GM23338 (cell line): ENCODE measurements at regions not wholly inside any gene's neighbourhood (a gene's known extent, or its start where the extent isn't known, plus 50 kb on each side); places are given as distances from the start of the nearest gene placed in this dataset.

Experiments used
- ATAC-seq: fragments of 200-7000 bp; cut with Tn5 transposase; 3 replicates; pipeline ENCODE4 v1.9.1; 2020
- DNase-seq: peaks from one replicate; pipeline ENCODE4 v3.0.0-alpha.2; 2015; ENCODE audit warnings: low spot score
- H2AFZ ChIP-seq: fragments of 200-600 bp; sonication (generic); 2 replicates; pipeline ENCODE4 v1.8.0; 2016; ENCODE audit warnings: antibody characterized with exemption, mild to moderate bottlenecking, moderate library complexity
- H3F3A ChIP-seq: fragments of 200-600 bp; sonication (generic); replicated peaks from 2 replicates; pipeline ENCODE4 v1.8.0; 2017; ENCODE audit warnings: antibody characterized with exemption, mixed run types, low read depth
- H3K27ac ChIP-seq: fragments of 200-600 bp; sonication (generic); 2 replicates; pipeline ENCODE4 v1.6.1; 2016; ENCODE audit warnings: low read depth
- H3K27me3 ChIP-seq: fragments of 200-600 bp; sonication (generic); 2 replicates; pipeline ENCODE4 v1.8.0; 2016; ENCODE audit warnings: mild to moderate bottlenecking, mixed run types, moderate library complexity; ENCODE audit not compliant: insufficient read depth
- H3K36me3 ChIP-seq: fragments of 200-600 bp; sonication (generic); 2 replicates; pipeline ENCODE4 v1.8.0; 2016; ENCODE audit warnings: mild to moderate bottlenecking; ENCODE audit not compliant: insufficient read depth
- H3K4me1 ChIP-seq: fragments of 200-600 bp; sonication (generic); 2 replicates; pipeline ENCODE4 v1.8.0; 2016; ENCODE audit warnings: mild to moderate bottlenecking, moderate library complexity; ENCODE audit not compliant: insufficient read depth
- H3K4me2 ChIP-seq: fragments of 200-600 bp; sonication (generic); 2 replicates; pipeline ENCODE4 v1.7.1; 2017; ENCODE audit warnings: mixed run types
- H3K4me3 ChIP-seq: fragments of 200-600 bp; sonication (generic); 2 replicates; pipeline ENCODE4 v1.6.1; 2016; ENCODE audit warnings: mixed run types
- H3K79me2 ChIP-seq: fragments of 200-600 bp; sonication (generic); replicated peaks from 2 replicates; pipeline ENCODE4 v1.8.0; 2017; ENCODE audit warnings: mild to moderate bottlenecking; ENCODE audit not compliant: insufficient read depth
- H3K9me2 ChIP-seq: fragments of 200-600 bp; sonication (generic); 2 replicates; pipeline ENCODE4 v1.8.0; 2017; ENCODE audit not compliant: insufficient read depth
- H4K20me1 ChIP-seq: fragments of 200-600 bp; sonication (generic); replicated peaks from 2 replicates; pipeline ENCODE4 v1.8.0; 2017; ENCODE audit warnings: mild to moderate bottlenecking; ENCODE audit not compliant: insufficient read depth
- H3K27ac Mint-ChIP-seq: 2 replicates; pipeline ENCODE4 v1.8.0; 2020; ENCODE audit warnings: inconsistent platforms, mild to moderate bottlenecking, moderate library complexity, mixed read lengths
- H3K27me3 Mint-ChIP-seq: 3 replicates; pipeline ENCODE4 v1.8.0; 2022; ENCODE audit warnings: low read depth, mild to moderate bottlenecking, moderate library complexity, mixed read lengths, inconsistent platforms; ENCODE audit not compliant: insufficient read depth, poor library complexity
- H3K36me3 Mint-ChIP-seq: 3 replicates; pipeline ENCODE4 v1.8.0; 2021; ENCODE audit warnings: low read depth, mild to moderate bottlenecking, inconsistent platforms, moderate library complexity, mixed read lengths
- H3K4me1 Mint-ChIP-seq: 3 replicates; pipeline ENCODE4 v1.8.0; 2020; ENCODE audit warnings: mild to moderate bottlenecking, inconsistent platforms, mixed read lengths
- H3K4me3 Mint-ChIP-seq: 3 replicates; pipeline ENCODE4 v1.8.0; 2021; ENCODE audit warnings: moderate library complexity, mild to moderate bottlenecking, inconsistent platforms, mixed read lengths
- H3K9me3 Mint-ChIP-seq: 3 replicates; pipeline ENCODE4 v1.8.0; 2020; ENCODE audit warnings: moderate library complexity, mild to moderate bottlenecking, inconsistent platforms, mixed read lengths
- CREB1 ChIP-seq: fragments of 250-450 bp; sonication (Bioruptor Pico); IDR thresholded peaks from 2 replicates; pipeline ENCODE4 v1.5.0; 2020; ENCODE audit warnings: low read depth, mild to moderate bottlenecking, moderate library complexity
- EZH2 ChIP-seq: fragments of 200-600 bp; sonication (generic); IDR thresholded peaks from one replicate; pipeline ENCODE4 v1.8.0; 2017; ENCODE audit warnings: antibody characterized with exemption, mild to moderate bottlenecking, low read depth; ENCODE audit not compliant: unreplicated experiment
- EZH2phosphoT487 ChIP-seq: fragments of 200-600 bp; sonication (generic); IDR thresholded peaks from one replicate; pipeline ENCODE4 v1.8.1; 2018; ENCODE audit warnings: antibody characterized with exemption; ENCODE audit not compliant: unreplicated experiment
- JUNB ChIP-seq: IDR thresholded peaks from one replicate; pipeline ENCODE4 v1.6.1; 2016; ENCODE audit warnings: antibody characterized with exemption; ENCODE audit not compliant: unreplicated experiment
- NANOG ChIP-seq: IDR thresholded peaks from 2 replicates; pipeline ENCODE4 v1.6.1; 2016; ENCODE audit warnings: antibody characterized with exemption, borderline replicate concordance
- POLR2AphosphoS5 ChIP-seq: IDR thresholded peaks from 2 replicates; pipeline ENCODE4 v1.6.1; 2016; ENCODE audit warnings: antibody characterized with exemption, low read depth
- STAT1 ChIP-seq: IDR thresholded peaks from one replicate; pipeline ENCODE4 v1.6.1; 2016; ENCODE audit warnings: antibody characterized with exemption; ENCODE audit not compliant: unreplicated experiment
- ZNF114 ChIP-seq: fragments of 250-450 bp; sonication (Bioruptor Pico); IDR thresholded peaks from 2 replicates; pipeline ENCODE4 v1.5.0; 2020; ENCODE audit warnings: mild to moderate bottlenecking, moderate library complexity
- ZNF331 ChIP-seq: fragments of 250-450 bp; sonication (Bioruptor Pico); IDR thresholded peaks from 2 replicates; pipeline ENCODE4 v1.5.0; 2020; ENCODE audit warnings: low read depth, mild to moderate bottlenecking, moderate library complexity
- TF ChIP-seq, protein P1 (sequence below): fragments of 250-450 bp; sonication (Bioruptor Pico); IDR thresholded peaks from 2 replicates; pipeline ENCODE4 v1.5.0; 2020; ENCODE audit warnings: mild to moderate bottlenecking, moderate library complexity
- TF ChIP-seq, protein P2 (sequence below), 2 experiments: fragments of 200-600 bp in 1 of 2; sonication (generic) in 1 of 2; conservative IDR thresholded peaks; 2 replicates each; pipeline versions ENCODE4 v1.5.1 to v1.6.1; 2016 to 2017; ENCODE audit warnings: antibody characterized with exemption in 2 of 2, low read depth in 2 of 2, mild to moderate bottlenecking in 2 of 2, moderate library complexity in 1 of 2
- TF ChIP-seq, protein P3 (sequence below): IDR thresholded peaks from one replicate; pipeline ENCODE4 v1.6.1; 2018; ENCODE audit warnings: antibody characterized with exemption; ENCODE audit not compliant: unreplicated experiment
- TF ChIP-seq, protein P4 (sequence below): IDR thresholded peaks from 2 replicates; pipeline ENCODE4 v1.6.1; 2016; ENCODE audit warnings: antibody characterized with exemption

DNA sequence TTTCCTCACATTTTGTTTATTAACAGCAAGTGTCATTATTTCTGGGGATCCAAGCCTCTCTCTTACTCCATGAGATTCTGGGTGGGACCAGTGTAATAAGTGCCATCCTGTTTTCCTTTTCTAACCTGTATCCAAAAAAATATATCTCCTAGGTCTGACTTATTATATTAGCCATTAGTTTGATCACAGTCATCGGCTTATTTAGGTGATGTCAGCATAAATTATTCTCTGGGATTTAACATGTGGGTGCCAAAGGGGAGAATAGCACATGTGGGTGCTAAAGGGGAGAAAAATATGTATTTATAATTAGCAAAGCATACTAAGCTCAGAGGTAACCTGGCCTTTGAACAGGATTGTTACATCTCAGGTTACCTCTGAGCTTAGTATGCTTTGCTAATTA lies 293.8 kb upstream of the SEMA3D start:
- H3K27ac ChIP-seq, result no peak overlapping the region
- peaks cover 4% of the 10 kb centered on the region; the same call in 1 of the 3 replicates for H3K4me1 Mint-ChIP-seq

More for the DNA sequence above, 293.8 kb upstream of the SEMA3D start:
- H3K27me3 Mint-ChIP-seq, result no peaks in the 10 kb centered on the region
- no peaks in the 10 kb centered on the region for H3K79me2 ChIP-seq
- H3K4me3 ChIP-seq, result no peak overlapping the region
- no peak overlapping the region for H3K4me3 Mint-ChIP-seq
- H3K27ac Mint-ChIP-seq, result no peak overlapping the region
- no peaks in the 10 kb centered on the region for H3F3A ChIP-seq
- TF ChIP-seq POLR2AphosphoS5 (no peak), EZH2 (no peak), ZNF114 (CRISPR knock-in tag) (no peak), CREB1 (CRISPR knock-in tag) (no peak), JUNB (no peak), STAT1 (no peak), EZH2phosphoT487 (no peak), ZNF331 (no peak), NANOG (no peak)
- TF ChIP-seq, protein P1, sequence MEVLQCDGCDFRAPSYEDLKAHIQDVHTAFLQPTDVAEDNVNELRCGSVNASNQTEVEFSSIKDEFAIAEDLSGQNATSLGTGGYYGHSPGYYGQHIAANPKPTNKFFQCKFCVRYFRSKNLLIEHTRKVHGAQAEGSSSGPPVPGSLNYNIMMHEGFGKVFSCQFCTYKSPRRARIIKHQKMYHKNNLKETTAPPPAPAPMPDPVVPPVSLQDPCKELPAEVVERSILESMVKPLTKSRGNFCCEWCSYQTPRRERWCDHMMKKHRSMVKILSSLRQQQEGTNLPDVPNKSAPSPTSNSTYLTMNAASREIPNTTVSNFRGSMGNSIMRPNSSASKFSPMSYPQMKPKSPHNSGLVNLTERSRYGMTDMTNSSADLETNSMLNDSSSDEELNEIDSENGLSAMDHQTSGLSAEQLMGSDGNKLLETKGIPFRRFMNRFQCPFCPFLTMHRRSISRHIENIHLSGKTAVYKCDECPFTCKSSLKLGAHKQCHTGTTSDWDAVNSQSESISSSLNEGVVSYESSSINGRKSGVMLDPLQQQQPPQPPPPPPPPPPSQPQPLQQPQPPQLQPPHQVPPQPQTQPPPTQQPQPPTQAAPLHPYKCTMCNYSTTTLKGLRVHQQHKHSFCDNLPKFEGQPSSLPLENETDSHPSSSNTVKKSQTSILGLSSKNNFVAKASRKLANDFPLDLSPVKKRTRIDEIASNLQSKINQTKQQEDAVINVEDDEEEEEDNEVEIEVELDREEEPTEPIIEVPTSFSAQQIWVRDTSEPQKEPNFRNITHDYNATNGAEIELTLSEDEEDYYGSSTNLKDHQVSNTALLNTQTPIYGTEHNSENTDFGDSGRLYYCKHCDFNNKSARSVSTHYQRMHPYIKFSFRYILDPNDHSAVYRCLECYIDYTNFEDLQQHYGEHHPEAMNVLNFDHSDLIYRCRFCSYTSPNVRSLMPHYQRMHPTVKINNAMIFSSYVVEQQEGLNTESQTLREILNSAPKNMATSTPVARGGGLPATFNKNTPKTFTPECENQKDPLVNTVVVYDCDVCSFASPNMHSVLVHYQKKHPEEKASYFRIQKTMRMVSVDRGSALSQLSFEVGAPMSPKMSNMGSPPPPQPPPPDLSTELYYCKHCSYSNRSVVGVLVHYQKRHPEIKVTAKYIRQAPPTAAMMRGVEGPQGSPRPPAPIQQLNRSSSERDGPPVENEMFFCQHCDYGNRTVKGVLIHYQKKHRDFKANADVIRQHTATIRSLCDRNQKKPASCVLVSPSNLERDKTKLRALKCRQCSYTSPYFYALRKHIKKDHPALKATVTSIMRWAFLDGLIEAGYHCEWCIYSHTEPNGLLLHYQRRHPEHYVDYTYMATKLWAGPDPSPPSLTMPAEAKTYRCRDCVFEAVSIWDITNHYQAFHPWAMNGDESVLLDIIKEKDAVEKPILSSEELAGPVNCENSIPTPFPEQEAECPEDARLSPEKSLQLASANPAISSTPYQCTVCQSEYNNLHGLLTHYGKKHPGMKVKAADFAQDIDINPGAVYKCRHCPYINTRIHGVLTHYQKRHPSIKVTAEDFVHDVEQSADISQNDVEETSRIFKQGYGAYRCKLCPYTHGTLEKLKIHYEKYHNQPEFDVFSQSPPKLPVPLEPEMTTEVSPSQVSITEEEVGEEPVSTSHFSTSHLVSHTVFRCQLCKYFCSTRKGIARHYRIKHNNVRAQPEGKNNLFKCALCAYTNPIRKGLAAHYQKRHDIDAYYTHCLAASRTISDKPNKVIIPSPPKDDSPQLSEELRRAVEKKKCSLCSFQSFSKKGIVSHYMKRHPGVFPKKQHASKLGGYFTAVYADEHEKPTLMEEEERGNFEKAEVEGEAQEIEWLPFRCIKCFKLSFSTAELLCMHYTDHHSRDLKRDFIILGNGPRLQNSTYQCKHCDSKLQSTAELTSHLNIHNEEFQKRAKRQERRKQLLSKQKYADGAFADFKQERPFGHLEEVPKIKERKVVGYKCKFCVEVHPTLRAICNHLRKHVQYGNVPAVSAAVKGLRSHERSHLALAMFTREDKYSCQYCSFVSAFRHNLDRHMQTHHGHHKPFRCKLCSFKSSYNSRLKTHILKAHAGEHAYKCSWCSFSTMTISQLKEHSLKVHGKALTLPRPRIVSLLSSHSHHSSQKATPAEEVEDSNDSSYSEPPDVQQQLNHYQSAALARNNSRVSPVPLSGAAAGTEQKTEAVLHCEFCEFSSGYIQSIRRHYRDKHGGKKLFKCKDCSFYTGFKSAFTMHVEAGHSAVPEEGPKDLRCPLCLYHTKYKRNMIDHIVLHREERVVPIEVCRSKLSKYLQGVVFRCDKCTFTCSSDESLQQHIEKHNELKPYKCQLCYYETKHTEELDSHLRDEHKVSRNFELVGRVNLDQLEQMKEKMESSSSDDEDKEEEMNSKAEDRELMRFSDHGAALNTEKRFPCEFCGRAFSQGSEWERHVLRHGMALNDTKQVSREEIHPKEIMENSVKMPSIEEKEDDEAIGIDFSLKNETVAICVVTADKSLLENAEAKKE (CRISPR knock-in tag), result no peak
- TF ChIP-seq, protein P2, sequence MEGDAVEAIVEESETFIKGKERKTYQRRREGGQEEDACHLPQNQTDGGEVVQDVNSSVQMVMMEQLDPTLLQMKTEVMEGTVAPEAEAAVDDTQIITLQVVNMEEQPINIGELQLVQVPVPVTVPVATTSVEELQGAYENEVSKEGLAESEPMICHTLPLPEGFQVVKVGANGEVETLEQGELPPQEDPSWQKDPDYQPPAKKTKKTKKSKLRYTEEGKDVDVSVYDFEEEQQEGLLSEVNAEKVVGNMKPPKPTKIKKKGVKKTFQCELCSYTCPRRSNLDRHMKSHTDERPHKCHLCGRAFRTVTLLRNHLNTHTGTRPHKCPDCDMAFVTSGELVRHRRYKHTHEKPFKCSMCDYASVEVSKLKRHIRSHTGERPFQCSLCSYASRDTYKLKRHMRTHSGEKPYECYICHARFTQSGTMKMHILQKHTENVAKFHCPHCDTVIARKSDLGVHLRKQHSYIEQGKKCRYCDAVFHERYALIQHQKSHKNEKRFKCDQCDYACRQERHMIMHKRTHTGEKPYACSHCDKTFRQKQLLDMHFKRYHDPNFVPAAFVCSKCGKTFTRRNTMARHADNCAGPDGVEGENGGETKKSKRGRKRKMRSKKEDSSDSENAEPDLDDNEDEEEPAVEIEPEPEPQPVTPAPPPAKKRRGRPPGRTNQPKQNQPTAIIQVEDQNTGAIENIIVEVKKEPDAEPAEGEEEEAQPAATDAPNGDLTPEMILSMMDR (conservative IDR thresholded peaks at IDR 0.05; ENCODE audit: low read depth in 2 of 2), result no peak
- TF ChIP-seq, protein P3, sequence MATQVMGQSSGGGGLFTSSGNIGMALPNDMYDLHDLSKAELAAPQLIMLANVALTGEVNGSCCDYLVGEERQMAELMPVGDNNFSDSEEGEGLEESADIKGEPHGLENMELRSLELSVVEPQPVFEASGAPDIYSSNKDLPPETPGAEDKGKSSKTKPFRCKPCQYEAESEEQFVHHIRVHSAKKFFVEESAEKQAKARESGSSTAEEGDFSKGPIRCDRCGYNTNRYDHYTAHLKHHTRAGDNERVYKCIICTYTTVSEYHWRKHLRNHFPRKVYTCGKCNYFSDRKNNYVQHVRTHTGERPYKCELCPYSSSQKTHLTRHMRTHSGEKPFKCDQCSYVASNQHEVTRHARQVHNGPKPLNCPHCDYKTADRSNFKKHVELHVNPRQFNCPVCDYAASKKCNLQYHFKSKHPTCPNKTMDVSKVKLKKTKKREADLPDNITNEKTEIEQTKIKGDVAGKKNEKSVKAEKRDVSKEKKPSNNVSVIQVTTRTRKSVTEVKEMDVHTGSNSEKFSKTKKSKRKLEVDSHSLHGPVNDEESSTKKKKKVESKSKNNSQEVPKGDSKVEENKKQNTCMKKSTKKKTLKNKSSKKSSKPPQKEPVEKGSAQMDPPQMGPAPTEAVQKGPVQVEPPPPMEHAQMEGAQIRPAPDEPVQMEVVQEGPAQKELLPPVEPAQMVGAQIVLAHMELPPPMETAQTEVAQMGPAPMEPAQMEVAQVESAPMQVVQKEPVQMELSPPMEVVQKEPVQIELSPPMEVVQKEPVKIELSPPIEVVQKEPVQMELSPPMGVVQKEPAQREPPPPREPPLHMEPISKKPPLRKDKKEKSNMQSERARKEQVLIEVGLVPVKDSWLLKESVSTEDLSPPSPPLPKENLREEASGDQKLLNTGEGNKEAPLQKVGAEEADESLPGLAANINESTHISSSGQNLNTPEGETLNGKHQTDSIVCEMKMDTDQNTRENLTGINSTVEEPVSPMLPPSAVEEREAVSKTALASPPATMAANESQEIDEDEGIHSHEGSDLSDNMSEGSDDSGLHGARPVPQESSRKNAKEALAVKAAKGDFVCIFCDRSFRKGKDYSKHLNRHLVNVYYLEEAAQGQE, result no peak
- TF ChIP-seq, protein P4, sequence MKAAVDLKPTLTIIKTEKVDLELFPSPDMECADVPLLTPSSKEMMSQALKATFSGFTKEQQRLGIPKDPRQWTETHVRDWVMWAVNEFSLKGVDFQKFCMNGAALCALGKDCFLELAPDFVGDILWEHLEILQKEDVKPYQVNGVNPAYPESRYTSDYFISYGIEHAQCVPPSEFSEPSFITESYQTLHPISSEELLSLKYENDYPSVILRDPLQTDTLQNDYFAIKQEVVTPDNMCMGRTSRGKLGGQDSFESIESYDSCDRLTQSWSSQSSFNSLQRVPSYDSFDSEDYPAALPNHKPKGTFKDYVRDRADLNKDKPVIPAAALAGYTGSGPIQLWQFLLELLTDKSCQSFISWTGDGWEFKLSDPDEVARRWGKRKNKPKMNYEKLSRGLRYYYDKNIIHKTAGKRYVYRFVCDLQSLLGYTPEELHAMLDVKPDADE, result no peak
- H3K36me3 Mint-ChIP-seq, result no peaks in the 10 kb centered on the region
- no peaks in the 10 kb centered on the region for H4K20me1 ChIP-seq
- ATAC-seq (no peak), DNase-seq (no peak)
- H3K4me1 ChIP-seq, result no peaks in the 10 kb centered on the region
- no peaks in the 10 kb centered on the region for H3K9me3 Mint-ChIP-seq
- no peaks in the 10 kb centered on the region for H3K36me3 ChIP-seq
- H2AFZ ChIP-seq, result no peak overlapping the region
- no peaks in the 10 kb centered on the region for H3K27me3 ChIP-seq
- no peak overlapping the region for H3K4me2 ChIP-seq
- no peaks in the 10 kb centered on the region for H3K9me2 ChIP-seq
